HEK293 (cell line): ENCODE measurements at regions not wholly inside any gene's neighbourhood (a gene's known extent, or its start where the extent isn't known, plus 50 kb on each side); places are given as distances from the start of the nearest gene placed in this dataset.
A peak's percentile ranks its signal among the peaks of the same experiment; 100 is the strongest.

Experiments
- CTCF ChIA-PET: fragments of 350-600 bp; formaldehyde crosslinking; extraction: SDS; loops from one replicate; lab custom pipeline; 2021; ENCODE audit warnings: antibody characterized with exemption; lab: Yijun Ruan, JAX
- POLR2A ChIA-PET: fragments of 300-600 bp; formaldehyde crosslinking; extraction: SDS; loops from one replicate; lab custom pipeline; 2020; ENCODE audit warnings: antibody characterized with exemption, inconsistent platforms; lab: Yijun Ruan, JAX
- H3K27ac ChIP-seq: fragments of 200-500 bp; sonication (Bioruptor generic); 2 replicates; pipeline ENCODE4 v1.5.1; 2014; ENCODE audit warnings: low read depth, low read length, control low read depth, inconsistent platforms; ENCODE audit errors: extremely low read depth
- H3K36me3 ChIP-seq, 2 experiments: fragments of 200-500 bp in 1 of 2; sonication (Bioruptor generic) in 1 of 2; 1 replicate in 1 of 2; 2 replicates in 1 of 2; pipeline ENCODE4 v1.5.1; 2014 to 2017; ENCODE audit warnings: inconsistent platforms in 2 of 2, low read length in 2 of 2; ENCODE audit not compliant: control insufficient read depth in 2 of 2, insufficient read depth in 1 of 2
- H3K4me1 ChIP-seq: fragments of 200-500 bp; sonication (Bioruptor generic); 2 replicates; pipeline ENCODE4 v1.5.1; 2014; ENCODE audit warnings: mild to moderate bottlenecking, low read length, inconsistent platforms; ENCODE audit not compliant: control insufficient read depth, insufficient read depth
- H3K4me3 ChIP-seq: 2 replicates; pipeline ENCODE4 v1.5.1; 2011; ENCODE audit warnings: low read depth, mild to moderate bottlenecking, control low read depth, low read length, moderate library complexity
- H3K9me3 ChIP-seq: fragments of 200-500 bp; sonication (Bioruptor generic); 2 replicates; pipeline ENCODE4 v1.5.1; 2014; ENCODE audit warnings: low read depth, low read length, inconsistent platforms; ENCODE audit not compliant: control insufficient read depth, insufficient read depth
- KLF16 ChIP-seq: fragments of 450-650 bp; formaldehyde crosslinking; IDR thresholded peaks from 2 replicates; pipeline ENCODE4 v1.5.1; 2017; ENCODE audit warnings: missing biosample characterization, missing genetic modification characterization
- ZBTB20 ChIP-seq: fragments of 450-650 bp; formaldehyde crosslinking; IDR thresholded peaks from 2 replicates; pipeline ENCODE4 v1.5.1; 2016; ENCODE audit warnings: missing biosample characterization, missing genetic modification characterization
- ZBTB21 ChIP-seq: fragments of 450-650 bp; formaldehyde crosslinking; IDR thresholded peaks from 2 replicates; pipeline ENCODE4 v1.5.1; 2017; ENCODE audit warnings: missing biosample characterization, missing genetic modification characterization
- ZFP41 ChIP-seq: fragments of 450-650 bp; formaldehyde crosslinking; IDR thresholded peaks from 2 replicates; pipeline ENCODE4 v1.5.1; 2016; ENCODE audit warnings: missing biosample characterization, missing genetic modification characterization, borderline replicate concordance
- ZNF138 ChIP-seq: fragments of 450-650 bp; formaldehyde crosslinking; IDR thresholded peaks from 2 replicates; pipeline ENCODE4 v1.5.1; 2016; ENCODE audit warnings: missing biosample characterization, missing genetic modification characterization, borderline replicate concordance
- ZNF202 ChIP-seq: fragments of 450-650 bp; formaldehyde crosslinking; IDR thresholded peaks from 2 replicates; pipeline ENCODE4 v1.5.1; 2016; ENCODE audit warnings: missing biosample characterization, missing genetic modification characterization, borderline replicate concordance
- ZNF24 ChIP-seq: fragments of 450-650 bp; formaldehyde crosslinking; IDR thresholded peaks from 2 replicates; pipeline ENCODE4 v1.5.1; 2016; ENCODE audit warnings: missing biosample characterization, missing genetic modification characterization
- ZNF266 ChIP-seq: fragments of 450-650 bp; formaldehyde crosslinking; IDR thresholded peaks from 2 replicates; pipeline ENCODE4 v1.5.1; 2016; ENCODE audit warnings: missing biosample characterization, missing genetic modification characterization, low read depth
- ZNF292 ChIP-seq: fragments of 450-650 bp; formaldehyde crosslinking; IDR thresholded peaks from 2 replicates; pipeline ENCODE4 v1.5.1; 2016; ENCODE audit warnings: low read depth, missing biosample characterization, missing genetic modification characterization, borderline replicate concordance
- ZNF335 ChIP-seq: fragments of 450-650 bp; formaldehyde crosslinking; conservative IDR thresholded peaks from 2 replicates; pipeline ENCODE4 v1.5.1; 2016; ENCODE audit warnings: missing biosample characterization, missing genetic modification characterization
- ZNF366 ChIP-seq: fragments of 450-650 bp; formaldehyde crosslinking; conservative IDR thresholded peaks from 2 replicates; pipeline ENCODE4 v1.5.1; 2016; ENCODE audit warnings: missing biosample characterization, missing genetic modification characterization
- ZNF37A ChIP-seq: fragments of 450-650 bp; IDR thresholded peaks from 2 replicates; pipeline ENCODE4 v1.5.1; 2018; ENCODE audit warnings: missing biosample characterization, missing genetic modification characterization
- ZNF549 ChIP-seq: fragments of 450-650 bp; IDR thresholded peaks from 2 replicates; pipeline ENCODE4 v1.5.1; 2018; ENCODE audit warnings: missing biosample characterization, missing genetic modification characterization, mild to moderate bottlenecking, inconsistent platforms, moderate library complexity
- ZNF654 ChIP-seq: fragments of 450-650 bp; formaldehyde crosslinking; IDR thresholded peaks from 2 replicates; pipeline ENCODE4 v1.5.1; 2016; ENCODE audit warnings: low read depth, missing biosample characterization, missing genetic modification characterization
- ZNF768 ChIP-seq: fragments of 450-650 bp; formaldehyde crosslinking; IDR thresholded peaks from 2 replicates; pipeline ENCODE4 v1.5.1; 2018; ENCODE audit warnings: missing biosample characterization, mild to moderate bottlenecking, missing genetic modification characterization
- ZNF776 ChIP-seq: fragments of 450-650 bp; formaldehyde crosslinking; IDR thresholded peaks from 2 replicates; pipeline ENCODE4 v1.5.0; 2017; ENCODE audit warnings: missing biosample characterization, missing genetic modification characterization, borderline replicate concordance
- ZNF792 ChIP-seq: fragments of 450-650 bp; formaldehyde crosslinking; IDR thresholded peaks from 2 replicates; pipeline ENCODE4 v1.5.1; 2016; ENCODE audit warnings: missing biosample characterization, missing genetic modification characterization
- TF ChIP-seq, protein P1 (sequence below): fragments of 450-650 bp; formaldehyde crosslinking; IDR thresholded peaks from 2 replicates; pipeline ENCODE4 v1.5.1; 2016; ENCODE audit warnings: missing biosample characterization, missing genetic modification characterization
- TF ChIP-seq, protein P2 (sequence below): fragments of 450-650 bp; formaldehyde crosslinking; optimal IDR thresholded peaks from 2 replicates; pipeline ENCODE3; 2016; ENCODE audit warnings: missing biosample characterization, mild to moderate bottlenecking, missing genetic modification characterization
- TF ChIP-seq, protein P3 (sequence below): fragments of 450-650 bp; IDR thresholded peaks from 2 replicates; pipeline ENCODE4 v1.5.1; 2018; ENCODE audit warnings: missing biosample characterization, missing genetic modification characterization
- TF ChIP-seq, protein P4 (sequence below): fragments of 450-650 bp; formaldehyde crosslinking; IDR thresholded peaks from 2 replicates; pipeline ENCODE4 v1.5.1; 2016; ENCODE audit warnings: missing biosample characterization, missing genetic modification characterization
- TF ChIP-seq, protein P5 (sequence below): fragments of 450-650 bp; formaldehyde crosslinking; IDR thresholded peaks from 2 replicates; pipeline ENCODE4 v1.5.1; 2016; ENCODE audit warnings: missing biosample characterization, missing genetic modification characterization
- TF ChIP-seq, protein P6 (sequence below): sonication (generic); formaldehyde crosslinking; IDR thresholded peaks from 2 replicates; pipeline ENCODE4 v1.8.1; 2022; ENCODE audit warnings: mild to moderate bottlenecking, moderate library complexity, missing genetic modification reagents

DNA sequence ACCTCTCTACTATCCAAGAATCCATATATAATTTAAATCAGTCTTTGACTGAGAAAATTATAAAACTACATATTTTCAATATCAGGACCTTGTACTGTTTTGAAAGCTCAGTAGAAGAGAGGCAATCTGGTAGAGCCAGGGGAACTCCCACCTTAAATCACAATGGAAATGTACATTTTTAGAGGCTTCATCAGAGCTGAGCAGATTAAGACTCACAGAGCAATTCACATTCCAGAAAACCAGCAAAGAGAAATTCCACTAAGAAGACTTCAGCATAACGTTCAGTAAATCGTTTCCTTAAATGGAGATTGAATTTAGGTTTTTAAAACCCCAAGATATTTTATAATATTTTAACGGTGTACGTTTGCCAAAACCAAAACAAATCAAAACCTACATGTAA, 227.8 kb upstream of the TRPM3 start:
- CTCF ChIA-PET = interaction anchor here (0.6 kb wide), 1 partner anchor 12 kb away, joined by 6 read pairs; no protein-coding TSS in a partner anchor
- no peak overlapping the region for H3K4me3 ChIP-seq
- POLR2A ChIA-PET = no interaction called here
- H3K36me3 ChIP-seq = no peaks in the 10 kb centered on the region
- H3K9me3 ChIP-seq = no peaks in the 10 kb centered on the region
- TF ChIP-seq, protein P1, sequence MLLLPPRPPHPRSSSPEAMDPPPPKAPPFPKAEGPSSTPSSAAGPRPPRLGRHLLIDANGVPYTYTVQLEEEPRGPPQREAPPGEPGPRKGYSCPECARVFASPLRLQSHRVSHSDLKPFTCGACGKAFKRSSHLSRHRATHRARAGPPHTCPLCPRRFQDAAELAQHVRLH (tag by site-specific recombination) = no peak
- TF ChIP-seq ZNF366 = no peak
- no peaks in the 10 kb centered on the region for H3K4me1 ChIP-seq
- no peak overlapping the region for H3K27ac ChIP-seq

DNA sequence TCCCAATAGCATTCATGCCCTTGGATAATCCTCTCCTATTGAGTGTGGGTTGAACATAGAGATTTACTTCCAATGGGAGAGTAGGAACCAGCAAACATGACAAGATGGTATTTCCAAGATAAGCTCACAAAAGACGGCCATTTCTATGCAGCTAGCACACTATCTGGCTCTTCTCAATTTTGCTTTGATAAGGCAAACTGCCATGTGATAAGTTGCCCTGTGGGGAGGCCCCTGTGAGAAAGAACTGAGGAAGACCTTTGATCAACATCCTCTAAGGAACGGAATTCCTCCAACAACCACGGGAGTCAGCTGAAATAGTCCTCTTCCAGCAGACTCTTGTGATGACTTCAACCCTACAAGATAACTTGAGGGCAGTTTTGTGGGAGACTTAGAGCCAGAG, 211.9 kb upstream of the TRPM3 start:
- no peak for TF ChIP-seq KLF16
- TF ChIP-seq ZBTB20 (tag by site-specific recombination) = no peak
- no peak for TF ChIP-seq ZNF138 (tag by site-specific recombination)
- TF ChIP-seq ZNF549 (tag by site-specific recombination) = no peak
- no peak for TF ChIP-seq ZNF776 (tag by site-specific recombination)
- TF ChIP-seq ZFP41 (tag by site-specific recombination) = no peak
- TF ChIP-seq ZNF24 (tag by site-specific recombination) = no peak
- TF ChIP-seq ZNF292 = no peak

DNA sequence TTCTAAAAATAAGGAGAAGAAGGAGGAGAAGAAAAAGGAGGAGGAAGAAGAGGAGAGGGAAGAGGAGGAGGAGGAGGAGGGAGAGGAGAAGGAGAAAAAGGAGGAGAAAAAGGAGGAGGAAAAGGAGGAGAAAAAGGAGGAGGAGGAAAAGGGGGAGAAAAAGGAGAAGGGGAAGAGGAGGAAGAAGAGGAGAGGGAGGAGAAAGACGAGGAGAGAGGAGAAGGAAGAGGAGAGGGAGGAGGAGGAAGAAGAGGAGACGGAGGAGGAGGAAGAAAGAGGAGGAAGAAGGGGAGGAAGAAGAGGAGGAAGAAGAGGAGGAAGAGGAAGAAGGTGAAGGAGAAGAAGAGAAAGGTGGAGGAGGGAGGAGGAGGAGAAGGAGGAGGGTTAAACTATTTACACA, 210.2 kb upstream of the TRPM3 start:
- Histone ChIP-seq H3K4me3 (no peak overlapping the region), H3K36me3 (no peaks in the 10 kb centered on the region), H3K4me1 (no peaks in the 10 kb centered on the region), H3K9me3 (no peaks in the 10 kb centered on the region), H3K27ac (no peak overlapping the region)
- CTCF ChIA-PET = interaction anchor here (0.6 kb wide), 1 partner anchor 242 kb away, joined by 3 read pairs; no protein-coding TSS in a partner anchor
- POLR2A ChIA-PET = no interaction called here
- TF ChIP-seq, protein P2, sequence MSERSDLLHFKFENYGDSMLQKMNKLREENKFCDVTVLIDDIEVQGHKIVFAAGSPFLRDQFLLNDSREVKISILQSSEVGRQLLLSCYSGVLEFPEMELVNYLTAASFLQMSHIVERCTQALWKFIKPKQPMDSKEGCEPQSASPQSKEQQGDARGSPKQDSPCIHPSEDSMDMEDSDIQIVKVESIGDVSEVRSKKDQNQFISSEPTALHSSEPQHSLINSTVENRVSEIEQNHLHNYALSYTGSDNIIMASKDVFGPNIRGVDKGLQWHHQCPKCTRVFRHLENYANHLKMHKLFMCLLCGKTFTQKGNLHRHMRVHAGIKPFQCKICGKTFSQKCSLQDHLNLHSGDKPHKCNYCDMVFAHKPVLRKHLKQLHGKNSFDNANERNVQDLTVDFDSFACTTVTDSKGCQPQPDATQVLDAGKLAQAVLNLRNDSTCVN (tag by site-specific recombination) = no peak
- TF ChIP-seq ZNF654 (no peak), ZNF335 (tag by site-specific recombination) (no peak)
- TF ChIP-seq, protein P3, sequence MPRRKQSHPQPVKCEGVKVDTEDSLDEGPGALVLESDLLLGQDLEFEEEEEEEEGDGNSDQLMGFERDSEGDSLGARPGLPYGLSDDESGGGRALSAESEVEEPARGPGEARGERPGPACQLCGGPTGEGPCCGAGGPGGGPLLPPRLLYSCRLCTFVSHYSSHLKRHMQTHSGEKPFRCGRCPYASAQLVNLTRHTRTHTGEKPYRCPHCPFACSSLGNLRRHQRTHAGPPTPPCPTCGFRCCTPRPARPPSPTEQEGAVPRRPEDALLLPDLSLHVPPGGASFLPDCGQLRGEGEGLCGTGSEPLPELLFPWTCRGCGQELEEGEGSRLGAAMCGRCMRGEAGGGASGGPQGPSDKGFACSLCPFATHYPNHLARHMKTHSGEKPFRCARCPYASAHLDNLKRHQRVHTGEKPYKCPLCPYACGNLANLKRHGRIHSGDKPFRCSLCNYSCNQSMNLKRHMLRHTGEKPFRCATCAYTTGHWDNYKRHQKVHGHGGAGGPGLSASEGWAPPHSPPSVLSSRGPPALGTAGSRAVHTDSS (tag by site-specific recombination) = peak; percentile 22; the same call in 1 of the 2 replicates

More for the DNA sequence above, 211.9 kb upstream of the TRPM3 start:
- Histone ChIP-seq H3K4me3 (no peak overlapping the region), H3K36me3 (no peaks in the 10 kb centered on the region), H3K27ac (no peak overlapping the region), H3K9me3 (no peaks in the 10 kb centered on the region), H3K4me1 (no peaks in the 10 kb centered on the region)
- POLR2A ChIA-PET = no interaction called here
- CTCF ChIA-PET = no interaction called here

DNA sequence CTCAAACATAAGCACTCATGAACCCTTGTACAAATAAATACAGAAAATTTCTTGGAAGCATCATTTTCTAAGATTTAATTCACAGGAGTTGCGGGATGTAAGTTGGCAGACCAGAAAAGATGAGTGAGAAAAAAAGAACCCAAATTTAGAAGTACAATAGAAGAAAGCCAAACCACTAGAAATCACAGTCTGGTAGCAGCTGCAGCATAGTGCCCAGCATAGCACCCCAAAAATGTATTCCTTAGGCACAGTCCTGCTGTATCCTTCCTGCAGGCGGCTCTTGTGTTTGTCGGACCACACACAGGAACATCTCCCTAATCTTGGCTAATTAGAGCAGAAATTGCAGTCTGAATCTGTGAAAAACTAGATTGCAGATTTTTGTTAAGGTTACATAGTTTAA, 208.5 kb upstream of the TRPM3 start:
- Histone ChIP-seq H3K4me1 (no peaks in the 10 kb centered on the region), H3K36me3 (no peaks in the 10 kb centered on the region), H3K27ac (no peak overlapping the region), H3K4me3 (no peak overlapping the region), H3K9me3 (no peaks in the 10 kb centered on the region)
- ChIA-PET POLR2A (no interaction called here), CTCF (no interaction called here)
- TF ChIP-seq ZNF768 = no peak
- TF ChIP-seq, protein P4, sequence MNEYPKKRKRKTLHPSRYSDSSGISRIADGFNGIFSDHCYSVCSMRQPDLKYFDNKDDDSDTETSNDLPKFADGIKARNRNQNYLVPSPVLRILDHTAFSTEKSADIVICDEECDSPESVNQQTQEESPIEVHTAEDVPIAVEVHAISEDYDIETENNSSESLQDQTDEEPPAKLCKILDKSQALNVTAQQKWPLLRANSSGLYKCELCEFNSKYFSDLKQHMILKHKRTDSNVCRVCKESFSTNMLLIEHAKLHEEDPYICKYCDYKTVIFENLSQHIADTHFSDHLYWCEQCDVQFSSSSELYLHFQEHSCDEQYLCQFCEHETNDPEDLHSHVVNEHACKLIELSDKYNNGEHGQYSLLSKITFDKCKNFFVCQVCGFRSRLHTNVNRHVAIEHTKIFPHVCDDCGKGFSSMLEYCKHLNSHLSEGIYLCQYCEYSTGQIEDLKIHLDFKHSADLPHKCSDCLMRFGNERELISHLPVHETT (tag by site-specific recombination) = no peak
- no peak for TF ChIP-seq ZNF37A (tag by site-specific recombination)
- TF ChIP-seq, protein P5, sequence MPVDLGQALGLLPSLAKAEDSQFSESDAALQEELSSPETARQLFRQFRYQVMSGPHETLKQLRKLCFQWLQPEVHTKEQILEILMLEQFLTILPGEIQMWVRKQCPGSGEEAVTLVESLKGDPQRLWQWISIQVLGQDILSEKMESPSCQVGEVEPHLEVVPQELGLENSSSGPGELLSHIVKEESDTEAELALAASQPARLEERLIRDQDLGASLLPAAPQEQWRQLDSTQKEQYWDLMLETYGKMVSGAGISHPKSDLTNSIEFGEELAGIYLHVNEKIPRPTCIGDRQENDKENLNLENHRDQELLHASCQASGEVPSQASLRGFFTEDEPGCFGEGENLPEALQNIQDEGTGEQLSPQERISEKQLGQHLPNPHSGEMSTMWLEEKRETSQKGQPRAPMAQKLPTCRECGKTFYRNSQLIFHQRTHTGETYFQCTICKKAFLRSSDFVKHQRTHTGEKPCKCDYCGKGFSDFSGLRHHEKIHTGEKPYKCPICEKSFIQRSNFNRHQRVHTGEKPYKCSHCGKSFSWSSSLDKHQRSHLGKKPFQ (tag by site-specific recombination) = no peak
- TF ChIP-seq, protein P6, sequence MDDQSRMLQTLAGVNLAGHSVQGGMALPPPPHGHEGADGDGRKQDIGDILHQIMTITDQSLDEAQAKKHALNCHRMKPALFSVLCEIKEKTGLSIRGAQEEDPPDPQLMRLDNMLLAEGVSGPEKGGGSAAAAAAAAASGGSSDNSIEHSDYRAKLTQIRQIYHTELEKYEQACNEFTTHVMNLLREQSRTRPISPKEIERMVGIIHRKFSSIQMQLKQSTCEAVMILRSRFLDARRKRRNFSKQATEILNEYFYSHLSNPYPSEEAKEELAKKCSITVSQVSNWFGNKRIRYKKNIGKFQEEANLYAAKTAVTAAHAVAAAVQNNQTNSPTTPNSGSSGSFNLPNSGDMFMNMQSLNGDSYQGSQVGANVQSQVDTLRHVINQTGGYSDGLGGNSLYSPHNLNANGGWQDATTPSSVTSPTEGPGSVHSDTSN (CRISPR knock-in tag) = no peak
- TF ChIP-seq ZNF266 = no peak
- no peak for TF ChIP-seq ZNF792 (tag by site-specific recombination)
- TF ChIP-seq ZBTB21 (tag by site-specific recombination) = no peak
- TF ChIP-seq ZNF202 (tag by site-specific recombination) = no peak
